HepG2 (cell line): ENCODE measurements at regions not wholly inside any gene's neighbourhood (a gene's known extent, or its start where the extent isn't known, plus 50 kb on each side); places are given as distances from the start of the nearest gene placed in this dataset.

Experiments used
- ATAC-seq: fragments of 200-7000 bp; cut with Tn5 transposase; 3 replicates; pipeline ENCODE4 v1.9.1; 2020; ENCODE audit warnings: mild to moderate bottlenecking, moderate library complexity
- BruUV-seq: library from RNA; stranded (reverse); fragments of 400-500 nt; replicated peaks from 2 replicates; lab custom pipeline; 2021; lab: Mats Ljungman, UMichigan
- CTCF ChIA-PET: fragments of 300-600 bp; formaldehyde crosslinking; extraction: SDS; loops from one replicate; lab custom pipeline; 2021; ENCODE audit warnings: low total read pairs, inconsistent platforms, low intra/inter-chr PET ratio; lab: Yijun Ruan, JAX
- POLR2A ChIA-PET: fragments of 350-600 bp; sonication (Branson Sonifier 250); formaldehyde crosslinking; loops from one replicate; lab custom pipeline; 2020; ENCODE audit warnings: antibody characterized with exemption, inconsistent platforms; lab: Yijun Ruan, JAX
- DNase-seq: peaks from one replicate; pipeline ENCODE4 v3.0.0-alpha.2; 2015; ENCODE audit warnings: low spot score
- FAIRE-seq: peaks from 3 replicates; lab custom pipeline; 2011; peaks lifted over from hg19 to GRCh38; lab: Jason Lieb, UNC
- H2AFZ ChIP-seq: one replicate; pipeline ENCODE4 v1.6.1; 2011; ENCODE audit warnings: low read length, inconsistent platforms
- H3K27ac ChIP-seq: fragments of 300-600 bp; 3 replicates; pipeline ENCODE4 v1.8.0; 2011; ENCODE audit warnings: mixed run types, mild to moderate bottlenecking, mixed read lengths, low read length, inconsistent platforms; ENCODE audit not compliant: insufficient read depth; ENCODE audit errors: extremely low read length
- H3K27me3 ChIP-seq, 2 experiments: fragments of 200-600 bp in 1 of 2; 2 replicates in 1 of 2; 3 replicates in 1 of 2; pipeline versions ENCODE4 v1.6.0 to v1.8.0; 2011; ENCODE audit warnings: low read length in 2 of 2, mild to moderate bottlenecking in 2 of 2, moderate library complexity in 2 of 2, inconsistent platforms in 1 of 2; ENCODE audit not compliant: insufficient read depth in 2 of 2, control insufficient read depth in 1 of 2
- H3K36me3 ChIP-seq, 2 experiments: fragments of 200-600 bp in 1 of 2; replicated peaks in 1 of 2; 2 replicates in 1 of 2; 3 replicates in 1 of 2; pipeline versions ENCODE4 v1.5.1 to v1.8.0; 2011; ENCODE audit warnings: low read length in 2 of 2, inconsistent platforms in 1 of 2; ENCODE audit not compliant: insufficient read depth in 2 of 2, control insufficient read depth in 1 of 2
- H3K4me1 ChIP-seq: 2 replicates; pipeline ENCODE4 v1.5.1; 2012; ENCODE audit warnings: low read length, inconsistent platforms; ENCODE audit not compliant: insufficient read depth
- H3K4me2 ChIP-seq: 2 replicates; pipeline ENCODE4 v1.6.0; 2011; ENCODE audit warnings: low read depth, low read length, inconsistent platforms
- H3K4me3 ChIP-seq, 3 experiments: fragments of 200-600 bp in 1 of 3; sonication (generic), shearing (Covaris generic) in 1 of 3; replicated peaks in 1 of 3; 2 replicates each; pipeline ENCODE4 v1.5.1; 2011 to 2016; ENCODE audit warnings: low read length in 3 of 3, inconsistent platforms in 2 of 3, low read depth in 2 of 3, mild to moderate bottlenecking in 2 of 3, control low read depth in 1 of 3, mixed read lengths in 1 of 3; ENCODE audit not compliant: insufficient read depth in 1 of 3
- H3K79me2 ChIP-seq: one replicate; pipeline ENCODE4 v1.6.1; 2011; ENCODE audit warnings: low read length, inconsistent platforms; ENCODE audit not compliant: insufficient read depth
- H3K9ac ChIP-seq: 2 replicates; pipeline ENCODE4 v1.6.0; 2011; ENCODE audit warnings: mild to moderate bottlenecking, low read depth, low read length, inconsistent platforms; ENCODE audit not compliant: insufficient read depth
- H3K9me3 ChIP-seq: 2 replicates; pipeline ENCODE4 v1.5.1; 2012; ENCODE audit warnings: mild to moderate bottlenecking, low read length
- H4K20me1 ChIP-seq: 2 replicates; pipeline ENCODE4 v1.6.0; 2011; ENCODE audit warnings: inconsistent platforms, mild to moderate bottlenecking, low read length, moderate library complexity; ENCODE audit not compliant: insufficient read depth
- ATF1 ChIP-seq: IDR thresholded peaks from 2 replicates; pipeline ENCODE4 v1.6.1; 2016; ENCODE audit warnings: mild to moderate bottlenecking, control low read depth
- ATF7-NPFF ChIP-seq: sonication (generic); formaldehyde crosslinking; IDR thresholded peaks from 2 replicates; pipeline ENCODE4 v1.8.1; 2023; ENCODE audit warnings: mild to moderate bottlenecking, low read depth, missing genetic modification reagents, moderate library complexity
- FLYWCH1 ChIP-seq: sonication (generic); formaldehyde crosslinking; IDR thresholded peaks from 2 replicates; pipeline ENCODE4 v1.8.1; 2023; ENCODE audit warnings: mild to moderate bottlenecking, missing genetic modification reagents
- GABPB1 ChIP-seq: IDR thresholded peaks from 2 replicates; pipeline ENCODE4 v1.6.1; 2016; ENCODE audit warnings: mild to moderate bottlenecking, missing genetic modification reagents, moderate library complexity, missing compliant biosample characterization
- GPN1 ChIP-seq: sonication (generic); formaldehyde crosslinking; IDR thresholded peaks from 2 replicates; pipeline ENCODE4 v1.5.1; 2020; ENCODE audit warnings: missing genetic modification reagents, borderline replicate concordance
- RORA ChIP-seq: sonication (generic); formaldehyde crosslinking; IDR thresholded peaks from 2 replicates; pipeline ENCODE4 v1.5.0; 2020; ENCODE audit warnings: mild to moderate bottlenecking, missing genetic modification reagents, moderate library complexity
- RXRB ChIP-seq: IDR thresholded peaks from 2 replicates; pipeline ENCODE4 v1.6.1; 2016; ENCODE audit warnings: borderline replicate concordance, missing genetic modification reagents, missing compliant biosample characterization
- ZNF513 ChIP-seq: sonication (generic); formaldehyde crosslinking; conservative IDR thresholded peaks from 2 replicates; pipeline ENCODE4 v1.5.0; 2020; ENCODE audit warnings: missing genetic modification reagents
- WGBS: methylation state at CpG from one replicate; pipeline ENCODE4 v1.1.6; 2017; ENCODE audit warnings: low lambda C conversion rate; 5-methylcytosine and 5-hydroxymethylcytosine counted together
- in situ Hi-C: cut with HindIII; loops from 2 replicates; pipeline ENCODE4 v1.10.0; 2017; ENCODE audit warnings: low pct_unique_long_range_greater_than_20kb; ENCODE audit not compliant: extremely low pct_ligation_motif_present
- intact Hi-C: fragments of 100-400 bp; cut with micrococcal nuclease; formaldehyde crosslinking; loops from one replicate; pipeline ENCODE4 v1.10.0; 2022; ENCODE audit not compliant: unreplicated experiment
- TF ChIP-seq, protein P1 (sequence below): sonication (generic); formaldehyde crosslinking; IDR thresholded peaks from 2 replicates; pipeline ENCODE4 v1.5.0; 2020; ENCODE audit warnings: mild to moderate bottlenecking, missing genetic modification reagents

DNA sequence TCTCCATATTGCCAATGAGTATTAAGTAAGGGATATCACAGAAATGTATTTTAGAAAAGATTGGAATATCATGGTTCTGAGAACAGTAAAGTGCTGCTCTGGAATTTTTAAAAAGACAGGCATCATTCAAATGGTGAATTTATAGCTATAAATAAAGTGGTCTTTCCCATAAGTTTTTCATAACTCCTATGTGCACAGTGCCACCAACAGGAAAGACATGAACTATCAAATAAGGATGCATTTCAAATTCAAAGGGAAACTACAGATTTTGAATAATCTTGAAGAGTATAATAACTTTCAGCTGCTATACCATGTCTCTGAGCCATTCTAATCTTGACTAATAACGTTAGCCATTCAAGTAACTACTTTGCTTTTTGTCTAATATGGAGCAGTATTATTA lies 456.8 kb upstream of the GJE1 start:
- Histone ChIP-seq H3K27me3 (no peaks in the 10 kb centered on the region; a peak in 1 of 5 replicates), H3K4me2 (no peak overlapping the region), H3K4me1 (no peaks in the 10 kb centered on the region)
- TF ChIP-seq ZNF513 (CRISPR knock-in tag) (no peak), GPN1 (no peak), GABPB1 (CRISPR knock-in tag) (no peak), ATF1 (no peak), FLYWCH1 (CRISPR knock-in tag) (no peak), ATF7-NPFF (CRISPR knock-in tag) (no peak), RORA (CRISPR knock-in tag) (no peak), RXRB (CRISPR knock-in tag) (no peak)
- TF ChIP-seq, protein P1, sequence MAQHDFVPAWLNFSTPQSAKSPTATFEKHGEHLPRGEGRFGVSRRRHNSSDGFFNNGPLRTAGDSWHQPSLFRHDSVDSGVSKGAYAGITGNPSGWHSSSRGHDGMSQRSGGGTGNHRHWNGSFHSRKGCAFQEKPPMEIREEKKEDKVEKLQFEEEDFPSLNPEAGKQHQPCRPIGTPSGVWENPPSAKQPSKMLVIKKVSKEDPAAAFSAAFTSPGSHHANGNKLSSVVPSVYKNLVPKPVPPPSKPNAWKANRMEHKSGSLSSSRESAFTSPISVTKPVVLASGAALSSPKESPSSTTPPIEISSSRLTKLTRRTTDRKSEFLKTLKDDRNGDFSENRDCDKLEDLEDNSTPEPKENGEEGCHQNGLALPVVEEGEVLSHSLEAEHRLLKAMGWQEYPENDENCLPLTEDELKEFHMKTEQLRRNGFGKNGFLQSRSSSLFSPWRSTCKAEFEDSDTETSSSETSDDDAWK (CRISPR knock-in tag) = no peak
- TF ChIP-seq, all 625 proteins: peak for 0
- FAIRE-seq (peak; percentile 57), DNase-seq (no peak), ATAC-seq (no peak)
- no TSS peak for BruUV-seq
- Histone ChIP-seq H3K4me3 (no peak overlapping the region), H2AFZ (no peak overlapping the region), H3K36me3 (no peaks in the 10 kb centered on the region), H3K79me2 (no peaks in the 10 kb centered on the region), H3K27ac (no peak overlapping the region), H3K9me3 (no peaks in the 10 kb centered on the region), H4K20me1 (no peaks in the 10 kb centered on the region), H3K9ac (no peak overlapping the region)
- intact Hi-C loops (loop anchor here (10.0 kb wide), 1 partner anchor 529 kb away; no protein-coding TSS in a partner anchor), in situ Hi-C loops (no loop called here)
- 0% methylated on average over 1 of the region's 1 CpG for WGBS
- ChIA-PET POLR2A (no interaction called here), CTCF (interaction anchor here (1.1 kb wide), 1 partner anchor 436 kb away, joined by 3 read pairs; no protein-coding TSS in a partner anchor)
